OCI-LY3 (cell line): ENCODE measurements at regions not wholly inside any gene's neighbourhood (a gene's known extent, or its start where the extent isn't known, plus 50 kb on each side); places are given as distances from the start of the nearest gene placed in this dataset.

ENCODE experiments used
- CTCF ChIP-seq: fragments of 200-600, 300-600 bp; sonication (generic); IDR thresholded peaks from 2 replicates; pipeline ENCODE4 v1.5.1; 2014; ENCODE audit warnings: antibody characterized with exemption, low read length, low read depth
- EZH2phosphoT487 ChIP-seq: fragments of 200-600 bp; shearing (Covaris generic); IDR thresholded peaks from 2 replicates; pipeline ENCODE4 v1.6.1; 2018; ENCODE audit warnings: antibody characterized with exemption, mixed run types, low read depth

DNA sequence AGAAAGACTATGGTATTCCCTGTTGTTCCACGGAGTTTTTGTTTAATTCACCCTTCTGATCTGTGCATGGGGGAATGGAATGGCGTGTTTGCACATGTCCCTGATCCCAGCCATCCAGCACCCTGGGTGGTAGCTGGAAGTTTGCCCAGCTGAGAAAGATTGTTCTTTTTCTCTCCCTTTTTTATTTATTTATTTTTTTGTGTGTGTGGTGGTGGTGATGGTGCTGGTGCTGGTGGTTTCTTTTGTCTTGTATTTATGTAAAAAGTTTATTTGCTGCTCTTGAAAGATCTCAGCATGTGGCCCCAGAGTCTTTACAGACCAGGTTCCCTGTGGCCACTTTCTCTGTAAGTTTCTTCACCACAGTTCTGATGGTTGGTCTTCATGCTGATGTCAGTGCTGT lies 372.6 kb downstream of the UTRN start:
- TF ChIP-seq CTCF (no peak), EZH2phosphoT487 (no peak)
